Hematopoietic multipotent progenitor cell treated with erythropoietin and hydrocortisone succinate and interleukin-3 and kit ligand, for 8 days (in vitro differentiated cells): ENCODE measurements at regions not wholly inside any gene's neighbourhood (a gene's known extent, or its start where the extent isn't known, plus 50 kb on each side); places are given as distances from the start of the nearest gene placed in this dataset.
A peak's percentile ranks its signal among the peaks of the same experiment; 100 is the strongest.

Source experiments
- DNase-seq: peaks from one replicate; pipeline ENCODE4 v3.0.0-alpha.2; 2015

DNA sequence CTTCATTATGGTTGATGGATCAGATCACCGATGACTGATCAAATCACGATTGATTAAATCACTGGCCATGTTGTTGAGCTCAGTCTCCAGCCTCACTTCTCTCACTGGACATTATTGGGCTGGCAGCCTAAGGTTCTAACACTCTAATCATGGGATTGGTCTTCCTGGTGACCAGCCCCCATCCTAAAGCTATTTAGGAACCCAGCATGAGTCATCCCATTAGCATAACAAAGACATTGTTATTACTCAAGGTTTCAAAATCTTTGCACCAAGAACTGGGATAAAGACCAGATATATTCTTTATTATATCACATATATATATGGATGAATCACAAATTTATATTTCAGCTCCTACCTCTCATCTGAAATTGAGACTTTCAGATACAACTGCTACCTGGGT is 272.1 kb upstream of the IL12B start:
- DNase-seq, result no peak

- no peak for DNase-seq
Measured at GRCh38 chr5:159605585-159605984, 275.3 kb upstream of the IL12B start.

GRCh38 chr5:159609359-159609758 is 279.1 kb upstream of the IL12B start:
- DNase-seq, result no peak

DNA sequence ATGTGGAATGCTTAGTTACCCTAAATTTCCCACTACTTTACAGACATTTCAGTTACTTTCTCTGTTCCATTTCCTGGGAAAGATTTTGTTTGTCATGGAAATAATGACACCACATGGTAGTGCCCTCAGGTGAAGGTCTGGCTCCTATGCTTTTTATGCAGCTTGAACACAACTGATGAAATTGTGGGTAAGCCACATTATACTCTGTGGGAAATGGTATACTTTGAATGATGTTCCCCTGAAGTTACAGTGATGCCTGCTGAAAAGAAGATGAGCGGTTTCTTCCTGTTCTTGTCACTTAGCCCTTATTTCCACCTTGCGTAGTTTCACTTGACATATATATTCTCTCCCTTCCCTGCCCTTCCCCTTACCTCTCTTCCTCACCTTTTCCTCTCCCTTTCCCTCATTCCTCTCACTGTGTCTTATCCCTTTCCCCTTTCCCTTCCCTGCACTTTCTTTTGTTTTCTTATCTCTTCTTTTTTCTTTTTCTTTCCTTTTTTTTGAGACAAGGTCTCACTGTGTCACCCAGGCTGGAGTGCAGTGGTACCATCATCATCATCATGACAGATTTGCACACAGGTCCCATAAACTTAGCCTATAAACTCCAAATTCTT is 280.8 kb upstream of the IL12B start:
- DNase-seq, result no peak

GRCh38 chr5:159616952-159617351 is 286.7 kb upstream of the IL12B start:
- DNase-seq, result no peak

- DNase-seq, result no peak
Measured at GRCh38 chr5:159619826-159620225, 289.5 kb upstream of the IL12B start.

GRCh38 chr5:159620853-159621540 is 290.7 kb upstream of the IL12B start:
- peak; percentile 76 for DNase-seq

DNA sequence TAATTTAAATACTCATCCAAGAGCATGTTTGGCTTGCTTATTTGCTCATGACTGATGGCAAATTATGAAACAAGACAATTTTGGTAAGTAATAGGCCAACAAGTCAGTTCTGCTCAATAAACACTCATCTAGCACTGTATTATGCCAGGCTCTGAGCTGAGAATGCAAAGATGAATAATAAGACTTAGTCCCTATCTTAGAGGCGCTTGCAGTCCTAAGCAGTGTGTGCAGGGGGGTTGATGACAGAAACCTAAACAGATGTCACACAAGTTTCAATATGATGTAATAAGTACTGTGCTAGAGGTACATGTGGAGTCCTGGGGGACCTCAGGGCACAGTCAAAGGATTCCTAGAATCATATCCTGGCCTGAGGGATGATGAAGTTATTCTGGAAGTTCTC is 287.6 kb upstream of the ADRA1B start:
- DNase-seq, result no peak

DNA sequence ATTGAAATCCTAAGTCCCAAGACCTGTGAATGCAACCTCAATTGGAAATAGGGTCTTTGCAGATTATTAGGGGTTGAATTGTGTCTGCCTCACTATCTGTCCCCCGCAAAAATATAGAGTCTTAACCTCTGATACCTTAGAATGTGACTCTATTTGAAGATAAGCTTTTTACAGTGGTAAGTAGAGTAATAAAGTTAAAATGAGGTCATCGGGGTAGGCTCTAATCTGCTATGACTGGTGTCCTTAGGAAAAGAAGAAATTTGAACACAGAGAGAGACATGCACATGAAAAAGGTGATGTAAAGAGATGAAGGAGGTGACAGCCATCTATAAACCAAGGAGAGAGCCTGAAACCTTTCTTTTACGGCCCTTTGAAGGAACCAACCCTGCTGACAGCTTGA is 287.1 kb upstream of the ADRA1B start:
- no peak for DNase-seq

GRCh38 chr5:159630545-159630944 is 285.7 kb upstream of the ADRA1B start:
- no peak for DNase-seq

DNA sequence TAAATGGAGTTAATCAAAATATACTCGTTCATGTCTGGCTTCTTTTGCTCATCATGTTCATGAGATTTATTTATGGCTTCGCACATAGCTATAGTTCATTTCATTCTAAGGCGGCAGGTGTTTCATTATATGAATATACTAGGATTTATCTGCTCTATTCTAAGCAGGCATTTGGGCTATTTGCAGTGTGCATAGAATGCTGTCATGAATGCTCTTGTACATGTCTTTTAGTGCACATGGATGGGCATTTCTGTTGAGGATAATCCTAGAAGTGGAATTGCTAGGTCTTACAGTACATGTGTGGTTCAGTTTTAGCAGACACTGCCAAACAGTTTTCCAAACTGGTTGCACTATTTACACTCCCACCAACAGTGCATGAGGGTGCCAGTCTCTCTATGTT is 285.3 kb upstream of the ADRA1B start:
- no peak for DNase-seq

- DNase-seq, result no peak
Measured at GRCh38 chr5:159632866-159633265, 283.4 kb upstream of the ADRA1B start.

GRCh38 chr5:159638481-159638880 is 277.8 kb upstream of the ADRA1B start:
- DNase-seq, result no peak

GRCh38 chr5:159638954-159639559 is 277.2 kb upstream of the ADRA1B start:
- DNase-seq, result peak; percentile 36

GRCh38 chr5:159639590-159639989 is 276.7 kb upstream of the ADRA1B start:
- DNase-seq, result no peak

GRCh38 chr5:159640446-159640845 is 275.8 kb upstream of the ADRA1B start:
- no peak for DNase-seq

- DNase-seq, result no peak
Measured at GRCh38 chr5:159640921-159641320, 275.4 kb upstream of the ADRA1B start.

DNA sequence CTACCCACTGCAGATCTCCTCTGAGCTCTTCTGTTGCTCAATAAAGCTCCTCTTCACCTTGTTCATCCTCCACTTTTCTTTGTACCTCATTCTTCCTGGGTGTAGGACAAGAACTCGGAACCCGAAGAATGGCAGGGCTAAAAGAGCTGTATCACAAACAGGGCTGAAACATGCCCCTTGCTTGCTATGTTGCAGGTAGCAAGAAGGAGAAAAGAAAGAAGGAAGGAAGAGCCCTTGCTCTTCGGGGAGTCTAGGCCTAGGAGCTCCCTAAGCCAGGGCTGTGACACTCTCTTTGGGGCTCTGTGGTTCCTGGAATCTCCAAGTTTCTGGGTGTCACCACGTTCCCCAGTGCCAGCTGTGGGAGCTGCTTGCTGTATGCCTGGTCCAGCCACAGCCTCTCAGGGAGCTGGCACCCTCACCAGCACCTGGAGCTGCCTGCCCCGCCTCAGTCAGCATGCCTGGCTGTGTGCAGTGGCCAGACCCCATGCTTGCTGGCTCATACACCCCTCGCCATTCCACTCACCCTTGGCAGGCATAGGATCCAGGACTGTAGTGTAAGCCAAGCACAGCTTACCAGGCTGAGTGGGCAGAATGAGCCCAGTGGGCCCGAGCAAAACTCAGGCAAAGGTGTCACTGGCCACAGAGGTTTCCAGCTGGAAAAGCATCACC is 274.8 kb upstream of the ADRA1B start:
- DNase-seq, result no peak

DNA sequence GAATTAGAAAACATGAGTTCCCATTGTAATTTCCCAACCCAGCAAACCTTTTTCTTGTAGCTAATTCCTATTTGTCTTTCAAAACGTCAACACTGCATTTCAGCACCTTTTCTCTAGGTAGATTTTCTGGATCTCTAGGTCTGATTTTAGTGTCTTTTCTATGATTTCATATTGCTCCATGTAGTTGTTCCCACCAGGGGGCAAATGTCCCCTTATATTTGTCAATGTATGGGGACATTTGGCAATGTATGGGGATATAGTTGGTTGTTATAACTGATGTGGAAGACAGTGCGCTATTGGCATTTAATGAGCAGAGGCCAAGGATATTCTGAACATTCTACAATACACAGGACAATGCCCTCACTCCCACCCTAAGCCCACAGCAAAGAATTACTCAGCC is 273.9 kb upstream of the ADRA1B start:
- no peak for DNase-seq

DNA sequence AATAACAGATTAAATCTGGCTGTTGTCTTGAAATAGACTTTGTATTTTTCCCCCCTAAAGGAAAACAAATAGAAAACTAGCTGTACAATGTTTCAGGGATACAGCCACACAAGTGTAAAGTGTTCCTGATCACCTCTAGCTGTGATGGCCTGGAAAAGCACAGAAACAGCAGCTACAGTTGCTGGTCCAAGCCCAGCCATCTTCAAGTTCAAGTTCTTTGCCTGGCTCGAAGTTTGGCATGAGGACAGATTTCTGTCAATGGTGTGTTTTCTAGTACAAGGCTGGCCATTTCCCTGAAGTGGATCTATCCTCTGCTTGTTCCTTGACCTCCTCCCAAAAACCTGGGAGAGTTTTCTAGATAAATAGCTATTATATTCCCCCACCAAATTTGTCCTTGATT is 272.2 kb upstream of the ADRA1B start:
- DNase-seq, result no peak

DNA sequence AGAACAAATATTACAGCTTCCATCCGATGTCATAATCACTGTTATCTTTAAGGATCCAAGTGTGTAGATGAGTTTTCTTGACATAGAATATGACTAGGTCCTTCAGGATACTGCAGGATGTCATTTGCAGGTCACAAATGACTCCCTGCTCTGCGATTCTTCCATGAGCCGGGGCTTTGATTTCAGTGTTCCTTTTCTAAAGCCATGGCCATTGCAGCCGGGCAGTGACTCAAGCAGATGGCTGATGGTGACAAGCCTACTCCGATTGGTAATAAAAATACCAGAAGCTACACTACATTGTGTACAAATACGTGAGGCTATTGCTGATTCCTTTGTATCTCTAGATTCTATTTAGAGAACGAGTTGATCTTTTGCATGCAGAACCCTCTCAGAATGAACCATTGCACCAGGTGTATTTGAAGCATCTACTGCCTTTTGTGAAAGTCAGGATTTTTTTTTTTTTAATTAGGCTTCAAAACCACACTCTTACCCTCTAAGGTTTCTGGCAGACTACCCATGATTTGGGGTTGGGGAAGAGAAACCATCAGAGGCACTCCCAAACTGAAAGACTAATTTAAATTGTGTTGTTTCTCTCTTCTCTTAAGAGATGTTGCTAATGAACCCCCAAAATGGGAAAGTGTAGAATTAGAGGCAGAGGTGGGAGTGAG is 271.0 kb upstream of the ADRA1B start:
- no peak for DNase-seq

DNA sequence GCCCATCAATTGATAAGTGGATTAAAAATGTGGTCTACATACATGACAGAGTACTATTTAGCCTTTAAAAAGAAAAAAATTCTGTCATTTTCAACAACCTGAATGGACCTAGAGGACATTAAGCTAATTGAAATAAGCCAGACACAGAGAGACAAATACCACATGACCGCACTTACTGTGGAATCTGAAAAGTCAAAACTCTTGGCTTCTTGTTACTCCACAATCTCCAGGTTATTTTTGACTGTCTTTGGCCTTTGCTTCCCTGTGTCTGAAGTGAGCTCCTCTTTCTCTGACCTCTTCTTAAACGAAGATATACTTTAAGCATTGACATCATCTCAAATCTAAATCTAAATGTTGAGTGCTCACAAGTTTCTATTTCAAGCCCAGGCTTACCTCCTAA is 265.5 kb upstream of the ADRA1B start:
- no peak for DNase-seq

- no peak for DNase-seq
Measured at GRCh38 chr5:159655757-159656409, 260.4 kb upstream of the ADRA1B start.
